Chondrocyte (in vitro differentiated cells): ENCODE measurements at regions not wholly inside any gene's neighbourhood (a gene's known extent, or its start where the extent isn't known, plus 50 kb on each side); places are given as distances from the start of the nearest gene placed in this dataset.

Source experiments
- DNase-seq: peaks from one replicate; pipeline ENCODE4 v3.0.0; 2021; ENCODE audit warnings: mixed read lengths, low spot score
- H3K27ac Mint-ChIP-seq: one replicate; pipeline ENCODE4 v1.8.0; 2021; ENCODE audit warnings: mild to moderate bottlenecking, moderate library complexity, mixed read lengths; ENCODE audit not compliant: unreplicated experiment
- H3K27me3 Mint-ChIP-seq: 2 replicates; pipeline ENCODE4 v1.8.0; 2021; ENCODE audit warnings: low read depth, mixed read lengths
- H3K36me3 Mint-ChIP-seq: 2 replicates; pipeline ENCODE4 v1.8.0; 2021; ENCODE audit warnings: low read depth, mixed read lengths
- H3K4me1 Mint-ChIP-seq: 2 replicates; pipeline ENCODE4 v1.8.0; 2021; ENCODE audit warnings: low read depth, mild to moderate bottlenecking, mixed read lengths
- H3K4me3 Mint-ChIP-seq: one replicate; pipeline ENCODE4 v1.8.0; 2021; ENCODE audit warnings: mild to moderate bottlenecking, moderate library complexity, mixed read lengths; ENCODE audit not compliant: unreplicated experiment
- H3K9me3 Mint-ChIP-seq: 2 replicates; pipeline ENCODE4 v1.8.0; 2021; ENCODE audit warnings: low read depth, mixed read lengths
- CTCF ChIP-seq: fragments of 200-600 bp; sonication (generic); IDR thresholded peaks from 2 replicates; pipeline ENCODE4 v1.5.0; 2021; ENCODE audit warnings: antibody characterized with exemption, mild to moderate bottlenecking, moderate library complexity

GRCh38 chr5:104178829-104179456 lies 616.4 kb upstream of the NUDT12 start:
- Mint-ChIP-seq H3K27me3 (no peaks in the 10 kb centered on the region), H3K4me3 (no peak overlapping the region), H3K27ac (no peak overlapping the region), H3K36me3 (peaks cover 3% of the 10 kb centered on the region), H3K4me1 (peaks cover 2% of the 10 kb centered on the region), H3K9me3 (no peaks in the 10 kb centered on the region)
- peak; percentile 81 for TF ChIP-seq CTCF
- DNase-seq = peak; percentile 29

DNA sequence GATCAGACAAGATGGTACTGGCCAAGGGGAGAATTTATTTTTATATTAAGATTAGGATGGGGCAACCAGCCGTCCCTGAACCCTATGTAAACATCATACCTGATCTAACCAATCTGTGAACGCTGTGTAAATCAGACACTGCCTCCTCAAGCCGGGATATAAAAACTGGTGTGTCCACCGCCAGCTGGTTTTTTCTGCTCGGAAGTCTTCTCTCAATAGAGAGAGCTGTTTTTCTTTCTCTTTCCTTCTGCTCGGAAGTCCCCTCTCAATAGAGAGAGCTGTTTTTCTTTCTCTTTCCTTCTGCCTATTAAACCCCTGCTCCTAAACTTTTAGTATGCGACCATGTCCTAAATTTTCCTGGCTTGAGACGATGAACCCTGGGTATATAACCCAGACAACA lies 615.5 kb upstream of the NUDT12 start:
- Mint-ChIP-seq H3K27me3 (no peaks in the 10 kb centered on the region), H3K27ac (no peak overlapping the region), H3K9me3 (no peaks in the 10 kb centered on the region), H3K4me3 (no peak overlapping the region), H3K4me1 (no peaks in the 10 kb centered on the region), H3K36me3 (peaks cover 3% of the 10 kb centered on the region)
- no peak for DNase-seq
- TF ChIP-seq CTCF = no peak

DNA sequence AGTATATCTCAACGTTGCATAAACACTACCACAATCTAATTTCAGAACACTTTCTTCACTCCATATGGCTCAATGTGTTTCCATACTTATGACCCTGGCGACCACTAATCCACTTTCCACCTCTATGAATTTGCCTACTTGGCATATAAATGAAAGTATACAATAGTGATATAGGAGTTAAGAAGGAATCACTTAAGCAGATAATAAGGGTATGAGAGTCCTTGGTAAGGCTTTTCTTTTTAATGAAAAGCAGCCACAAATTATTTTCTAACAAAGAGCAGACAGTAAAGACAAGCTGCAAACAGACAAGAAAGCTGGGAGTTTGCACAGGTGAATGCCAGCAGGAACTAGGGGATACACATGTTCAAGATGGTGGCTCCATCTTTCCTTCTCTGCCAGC lies 615.1 kb upstream of the NUDT12 start:
- H3K27me3 Mint-ChIP-seq = no peaks in the 10 kb centered on the region

GRCh38 chr5:104172976-104173375 lies 610.4 kb upstream of the NUDT12 start:
- no peak for TF ChIP-seq CTCF
- no peak for DNase-seq
- Mint-ChIP-seq H3K9me3 (no peaks in the 10 kb centered on the region), H3K4me1 (no peaks in the 10 kb centered on the region), H3K27ac (no peak overlapping the region), H3K36me3 (no peaks in the 10 kb centered on the region), H3K4me3 (no peak overlapping the region), H3K27me3 (no peaks in the 10 kb centered on the region)

More for the DNA sequence above, 615.1 kb upstream of the NUDT12 start:
- H3K9me3 Mint-ChIP-seq = no peaks in the 10 kb centered on the region
- no peak overlapping the region for H3K27ac Mint-ChIP-seq
- DNase-seq = no peak
- TF ChIP-seq CTCF = no peak
- no peaks in the 10 kb centered on the region for H3K4me1 Mint-ChIP-seq
- H3K36me3 Mint-ChIP-seq = peaks cover 3% of the 10 kb centered on the region
- H3K4me3 Mint-ChIP-seq = no peak overlapping the region

DNA sequence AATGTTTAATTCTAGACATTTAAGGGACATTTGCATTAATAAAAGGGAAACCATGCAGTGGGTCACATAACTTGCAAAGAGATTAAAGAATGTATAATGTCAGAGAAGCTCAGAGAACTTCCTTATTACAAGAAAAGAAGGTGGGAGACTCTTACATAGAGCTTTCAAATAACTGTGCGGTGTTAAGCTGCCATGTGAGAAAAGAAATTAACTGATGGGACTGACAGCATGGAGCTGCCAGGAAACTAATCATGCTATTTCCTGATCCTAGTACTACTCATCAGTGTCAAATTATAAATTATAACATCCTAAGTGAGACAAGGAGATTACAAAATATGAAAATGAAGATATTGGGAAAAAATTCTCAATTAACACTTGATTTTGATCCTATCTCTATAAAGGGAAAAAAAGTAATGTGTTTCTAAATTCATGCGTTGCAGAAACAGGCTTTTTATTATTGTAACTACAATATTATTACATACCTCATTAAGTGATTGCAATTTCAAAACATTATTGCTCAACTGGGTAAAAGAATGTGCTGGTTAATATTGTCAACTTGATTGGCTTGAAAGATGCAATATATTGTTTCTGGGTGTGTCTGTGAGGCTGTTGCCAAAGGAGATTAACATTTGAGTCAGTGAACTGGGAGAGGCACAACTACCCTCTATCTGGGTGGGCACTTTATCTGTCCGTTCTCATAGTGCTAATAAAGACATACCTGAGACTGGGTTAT lies 609.5 kb upstream of the NUDT12 start:
- DNase-seq = no peak
- H3K36me3 Mint-ChIP-seq = no peaks in the 10 kb centered on the region
- H3K4me3 Mint-ChIP-seq = no peak overlapping the region
- no peaks in the 10 kb centered on the region for H3K4me1 Mint-ChIP-seq
- TF ChIP-seq CTCF = no peak
- H3K27ac Mint-ChIP-seq = no peak overlapping the region
- H3K27me3 Mint-ChIP-seq = no peaks in the 10 kb centered on the region
- H3K9me3 Mint-ChIP-seq = no peaks in the 10 kb centered on the region
